HEK293T (cell line): ENCODE measurements at regions not wholly inside any gene's neighbourhood (a gene's known extent, or its start where the extent isn't known, plus 50 kb on each side); places are given as distances from the start of the nearest gene placed in this dataset.

ENCODE experiments used
- ARNT ChIP-seq: fragments of 450-650 bp; IDR thresholded peaks from 2 replicates; pipeline ENCODE4 v1.6.1; 2017; ENCODE audit warnings: mild to moderate bottlenecking
- BHLHE40 ChIP-seq: fragments of 450-650 bp; IDR thresholded peaks from 2 replicates; pipeline ENCODE4 v1.6.1; 2016; ENCODE audit warnings: mild to moderate bottlenecking, moderate library complexity, borderline replicate concordance
- CTBP1 ChIP-seq: fragments of 450-650 bp; IDR thresholded peaks from 2 replicates; pipeline ENCODE4 v1.6.1; 2016; ENCODE audit warnings: borderline replicate concordance
- ELF4 ChIP-seq: fragments of 450-650 bp; IDR thresholded peaks from 2 replicates; pipeline ENCODE4 v1.6.1; 2017; ENCODE audit warnings: antibody characterized with exemption
- FOXA1 ChIP-seq: fragments of 450-650 bp; IDR thresholded peaks from 2 replicates; pipeline ENCODE4 v1.6.1; 2016; ENCODE audit warnings: mild to moderate bottlenecking
- FOXK2 ChIP-seq: fragments of 450-650 bp; IDR thresholded peaks from 2 replicates; pipeline ENCODE4 v1.6.1; 2016; ENCODE audit warnings: mild to moderate bottlenecking
- FOXM1 ChIP-seq: fragments of 450-650 bp; IDR thresholded peaks from 2 replicates; pipeline ENCODE4 v1.6.1; 2017; ENCODE audit warnings: mild to moderate bottlenecking, borderline replicate concordance
- NFRKB ChIP-seq: fragments of 450-650 bp; IDR thresholded peaks from 2 replicates; pipeline ENCODE4 v1.6.1; 2016; ENCODE audit warnings: mild to moderate bottlenecking, moderate library complexity
- PKNOX1 ChIP-seq: fragments of 450-650 bp; IDR thresholded peaks from 2 replicates; pipeline ENCODE4 v1.6.1; 2016
- SP1 ChIP-seq: fragments of 450-650 bp; IDR thresholded peaks from 2 replicates; pipeline ENCODE4 v1.6.1; 2017
- SUZ12 ChIP-seq: fragments of 450-650 bp; IDR thresholded peaks from 2 replicates; pipeline ENCODE4 v1.6.1; 2016; ENCODE audit warnings: mild to moderate bottlenecking
- TARDBP ChIP-seq: fragments of 450-650 bp; IDR thresholded peaks from 2 replicates; pipeline ENCODE4 v1.6.1; 2016
- ZNF384 ChIP-seq: fragments of 450-650 bp; IDR thresholded peaks from 2 replicates; pipeline ENCODE4 v1.6.1; 2016

- TF ChIP-seq NFRKB (no peak), TARDBP (no peak), ZNF384 (no peak), ARNT (no peak), FOXM1 (no peak), SUZ12 (no peak), SP1 (no peak), BHLHE40 (no peak), FOXA1 (no peak), PKNOX1 (no peak), FOXK2 (no peak), ELF4 (no peak), CTBP1 (no peak)
Observed at GRCh38 chr2:797556-797955, 120.3 kb upstream of the TMEM18 start.
